OCI-LY7 (cell line): ENCODE measurements at regions not wholly inside any gene's neighbourhood (a gene's known extent, or its start where the extent isn't known, plus 50 kb on each side); places are given as distances from the start of the nearest gene placed in this dataset.

Source experiments
- BruUV-seq: library from RNA; stranded (reverse); fragments of 400-500 nt; replicated peaks from 2 replicates; lab custom pipeline; 2021; lab: Mats Ljungman, UMichigan
- CTCF ChIA-PET: fragments of 300-600 bp; sonication (Branson Sonifier 250); formaldehyde crosslinking; loops from one replicate; lab custom pipeline; 2022; ENCODE audit warnings: antibody characterized with exemption; ENCODE audit not compliant: unreplicated experiment; lab: Charles Lee
- POLR2A ChIA-PET: fragments of 300-600 bp; sonication (Branson Sonifier 250); formaldehyde crosslinking; loops from one replicate; lab custom pipeline; 2022; ENCODE audit warnings: antibody characterized with exemption; lab: Charles Lee
- DNase-seq: peaks from one replicate; pipeline ENCODE4 v3.0.0-alpha.2; 2015; ENCODE audit warnings: low spot score
- H2AFZ ChIP-seq: fragments of 200-600 bp; sonication (generic), shearing (Covaris generic); 2 replicates; pipeline ENCODE4 v1.6.1; 2014; ENCODE audit warnings: mild to moderate bottlenecking, antibody characterized with exemption, low read length, moderate library complexity
- H3K27ac ChIP-seq: fragments of 200-600 bp; sonication (generic); 2 replicates; pipeline ENCODE4 v1.5.1; 2014; ENCODE audit warnings: mixed run types, low read depth, mild to moderate bottlenecking, moderate library complexity, low read length, inconsistent platforms; ENCODE audit not compliant: poor library complexity, severe bottlenecking
- H3K36me3 ChIP-seq: fragments of 200-600 bp; sonication (generic); 2 replicates; pipeline ENCODE4 v1.6.1; 2014; ENCODE audit warnings: mild to moderate bottlenecking, antibody characterized with exemption, low read length, moderate library complexity, mixed read lengths; ENCODE audit not compliant: insufficient read depth
- H3K4me1 ChIP-seq: fragments of 200-600 bp; sonication (generic); 2 replicates; pipeline ENCODE4 v1.5.1; 2014; ENCODE audit warnings: mild to moderate bottlenecking, low read length; ENCODE audit not compliant: insufficient read depth, poor library complexity, severe bottlenecking
- H3K4me2 ChIP-seq: fragments of 200-600 bp; sonication (generic); 2 replicates; pipeline ENCODE4 v1.6.1; 2014; ENCODE audit warnings: mild to moderate bottlenecking, low read length
- H3K4me3 ChIP-seq: fragments of 200-600 bp; sonication (generic); 2 replicates; pipeline ENCODE4 v1.5.1; 2014; ENCODE audit warnings: mild to moderate bottlenecking, low read depth, low read length; ENCODE audit not compliant: poor library complexity, severe bottlenecking
- H3K79me2 ChIP-seq: fragments of 200-600 bp; sonication (generic); 2 replicates; pipeline ENCODE4 v1.6.1; 2016; ENCODE audit warnings: low read depth, mild to moderate bottlenecking, low read length, moderate library complexity, mixed read lengths; ENCODE audit not compliant: insufficient read depth
- H3K9me2 ChIP-seq: fragments of 200-600 bp; sonication (generic); 2 replicates; pipeline ENCODE4 v1.6.1; 2016; ENCODE audit warnings: mild to moderate bottlenecking, low read length, mixed read lengths; ENCODE audit not compliant: insufficient read depth
- H3K9me3 ChIP-seq: fragments of 200-600 bp; sonication (generic); 2 replicates; pipeline ENCODE4 v1.6.1; 2014; ENCODE audit warnings: mild to moderate bottlenecking, mixed run types, low read length, mixed read lengths
- H4K20me1 ChIP-seq: fragments of 200-600 bp; sonication (generic); 2 replicates; pipeline ENCODE4 v1.6.1; 2014; ENCODE audit warnings: mild to moderate bottlenecking, antibody characterized with exemption, low read length, moderate library complexity, mixed read lengths; ENCODE audit not compliant: insufficient read depth
- CTCF ChIP-seq: fragments of 200-600 bp; sonication (generic); conservative IDR thresholded peaks from 2 replicates; pipeline ENCODE4 v1.5.1; 2014; ENCODE audit warnings: mild to moderate bottlenecking, antibody characterized with exemption, low read length, moderate library complexity, mixed read lengths
- EZH2phosphoT487 ChIP-seq: fragments of 200-600 bp; sonication (generic); IDR thresholded peaks from 2 replicates; pipeline ENCODE4 v1.6.1; 2018; ENCODE audit warnings: low read depth, borderline replicate concordance, mild to moderate bottlenecking, mixed run types, antibody characterized with exemption, low read length, moderate library complexity, mixed read lengths
- intact Hi-C: fragments of 100-400 bp; cut with micrococcal nuclease; formaldehyde crosslinking; loops from one replicate; pipeline ENCODE4 v1.10.0; 2022; ENCODE audit not compliant: unreplicated experiment

- DNase-seq, result no peak
- H3K9me3 ChIP-seq, result no peaks in the 10 kb centered on the region
- POLR2A ChIA-PET, result interaction anchor here (0.5 to 0.6 kb wide), 3 partner anchors 236 to 1500 kb away, joined by 3 read pairs; no protein-coding TSS in a partner anchor
- TF ChIP-seq EZH2phosphoT487, result no peak
- BruUV-seq, result no TSS peak
- CTCF ChIA-PET, result no interaction called here
- no peak overlapping the region for H3K4me3 ChIP-seq
- peaks cover 7% of the 10 kb centered on the region for H3K4me1 ChIP-seq
- H3K79me2 ChIP-seq, result no peaks in the 10 kb centered on the region
- H4K20me1 ChIP-seq, result no peaks in the 10 kb centered on the region
- no peaks in the 10 kb centered on the region for H3K36me3 ChIP-seq
- no peak overlapping the region for H3K4me2 ChIP-seq
- intact Hi-C loops, result no loop called here
- H3K9me2 ChIP-seq, result no peaks in the 10 kb centered on the region
- H3K27ac ChIP-seq, result no peak overlapping the region
- no peak overlapping the region for H2AFZ ChIP-seq
Measured at GRCh38 chr12:24739106-24739779, 209.7 kb downstream of the BCAT1 start.

DNA sequence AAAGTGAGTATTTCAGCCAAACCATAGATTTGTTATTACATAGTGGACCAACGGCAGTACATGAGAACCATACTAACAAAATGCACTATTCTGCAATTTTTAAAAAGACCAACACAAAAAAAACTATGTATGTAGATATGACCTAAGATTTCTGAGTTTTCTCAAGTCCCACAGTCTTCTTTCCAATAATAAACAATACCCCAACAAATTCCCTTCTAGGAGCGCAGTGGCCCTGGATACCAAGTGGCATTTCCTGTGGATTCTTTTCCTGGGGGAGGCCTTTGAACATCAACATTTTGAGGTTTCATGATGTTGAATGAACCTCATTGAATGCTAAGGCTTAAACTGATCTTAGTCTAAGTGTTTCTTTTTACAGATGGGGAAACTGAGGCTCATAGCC is 210.5 kb downstream of the BCAT1 start:
- H4K20me1 ChIP-seq, result no peaks in the 10 kb centered on the region
- H3K36me3 ChIP-seq, result no peaks in the 10 kb centered on the region
- DNase-seq, result no peak
- H2AFZ ChIP-seq, result no peak overlapping the region
- TF ChIP-seq EZH2phosphoT487 (no peak), CTCF (no peak)
- H3K9me3 ChIP-seq, result no peaks in the 10 kb centered on the region
- POLR2A ChIA-PET, result no interaction called here
- no peak overlapping the region for H3K4me2 ChIP-seq
- BruUV-seq, result no TSS peak
- no peaks in the 10 kb centered on the region for H3K79me2 ChIP-seq
- H3K9me2 ChIP-seq, result no peaks in the 10 kb centered on the region
- peaks cover 7% of the 10 kb centered on the region for H3K4me1 ChIP-seq
- CTCF ChIA-PET, result no interaction called here
- no peak overlapping the region for H3K27ac ChIP-seq
- no peak overlapping the region for H3K4me3 ChIP-seq
- intact Hi-C loops, result no loop called here

GRCh38 chr12:24731596-24731995 is 217.3 kb downstream of the BCAT1 start:
- Histone ChIP-seq H3K4me1 (peaks cover 18% of the 10 kb centered on the region), H3K27ac (no peak overlapping the region), H3K9me2 (no peaks in the 10 kb centered on the region), H3K4me3 (no peak overlapping the region), H2AFZ (no peak overlapping the region), H3K9me3 (no peaks in the 10 kb centered on the region), H3K36me3 (no peaks in the 10 kb centered on the region), H3K79me2 (no peaks in the 10 kb centered on the region), H4K20me1 (no peaks in the 10 kb centered on the region), H3K4me2 (no peak overlapping the region)
- ChIA-PET POLR2A (interaction anchor here (0.7 to 0.8 kb wide), 2 partner anchors 10 to 501 kb away, joined by 3 to 4 read pairs; no protein-coding TSS in a partner anchor), CTCF (no interaction called here)
- TF ChIP-seq EZH2phosphoT487, result no peak
- no peak for TF ChIP-seq CTCF
- DNase-seq, result no peak
- intact Hi-C loops, result no loop called here
- no TSS peak for BruUV-seq
